SKM-1 (cell line): ENCODE measurements at regions not wholly inside any gene's neighbourhood (a gene's known extent, or its start where the extent isn't known, plus 50 kb on each side); places are given as distances from the start of the nearest gene placed in this dataset.

Source experiments
- DNase-seq: peaks from one replicate; lab custom pipeline; 2025; ENCODE audit not compliant: unreplicated experiment; lab: John Stamatoyannopoulos, UW

DNA sequence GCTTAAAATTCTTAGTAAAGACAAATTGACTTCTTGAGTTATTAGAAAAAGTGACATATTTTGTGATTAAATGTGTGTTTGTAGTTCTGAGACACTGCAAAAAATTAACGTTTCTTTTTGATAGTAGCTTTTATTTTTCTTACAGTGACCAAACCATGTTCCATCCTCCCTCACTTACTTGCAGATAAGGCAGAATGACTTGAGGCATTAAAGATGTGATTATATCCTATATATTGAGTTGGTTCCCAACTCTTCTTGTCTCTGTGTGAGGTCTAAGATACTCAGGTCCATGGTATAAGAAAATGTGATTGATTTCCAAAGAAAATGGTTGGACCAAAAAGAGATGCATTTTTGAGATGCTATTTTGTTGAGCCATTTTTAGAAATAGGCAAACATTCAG, 238.3 kb upstream of the NR2F2 start:
- DNase-seq: no peak

DNA sequence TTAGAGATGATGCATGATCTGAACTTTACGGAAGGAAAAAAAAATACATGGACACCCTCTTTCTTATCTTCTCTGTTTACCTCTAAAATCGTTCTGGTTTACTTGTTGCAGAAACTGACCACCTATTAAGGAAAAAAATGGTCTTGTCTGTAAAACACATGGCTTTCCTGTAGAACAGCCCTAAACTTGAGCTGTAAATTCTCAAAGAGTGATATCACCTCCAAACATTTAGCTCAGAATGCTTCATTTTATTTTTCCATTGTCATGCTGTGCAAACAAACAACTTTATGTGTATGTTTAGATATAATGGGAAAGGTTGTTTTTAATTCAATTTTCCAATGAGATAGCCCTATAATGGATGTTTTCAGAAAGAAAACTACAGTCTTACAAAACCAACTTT, 237.4 kb upstream of the NR2F2 start:
- DNase-seq: no peak

DNA sequence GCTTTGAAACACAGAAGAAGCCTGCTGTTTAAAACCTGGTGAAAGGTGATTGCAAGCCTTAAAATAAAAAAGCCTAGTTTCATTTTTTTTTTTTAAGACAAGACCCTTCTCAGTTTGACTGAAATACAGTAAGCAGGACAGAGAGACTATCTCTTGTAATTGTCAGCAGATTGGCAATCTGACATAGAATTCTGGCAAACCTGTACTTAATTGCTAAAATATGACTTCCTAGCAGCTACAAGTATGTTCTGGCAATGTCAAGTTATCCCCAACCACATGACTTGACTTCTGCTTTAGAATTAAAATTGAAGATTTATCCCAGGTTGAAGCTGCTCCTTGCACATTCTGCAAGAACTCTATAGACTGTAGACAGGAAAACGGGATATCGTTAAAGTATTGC, 232.8 kb upstream of the NR2F2 start:
- no peak for DNase-seq

DNA sequence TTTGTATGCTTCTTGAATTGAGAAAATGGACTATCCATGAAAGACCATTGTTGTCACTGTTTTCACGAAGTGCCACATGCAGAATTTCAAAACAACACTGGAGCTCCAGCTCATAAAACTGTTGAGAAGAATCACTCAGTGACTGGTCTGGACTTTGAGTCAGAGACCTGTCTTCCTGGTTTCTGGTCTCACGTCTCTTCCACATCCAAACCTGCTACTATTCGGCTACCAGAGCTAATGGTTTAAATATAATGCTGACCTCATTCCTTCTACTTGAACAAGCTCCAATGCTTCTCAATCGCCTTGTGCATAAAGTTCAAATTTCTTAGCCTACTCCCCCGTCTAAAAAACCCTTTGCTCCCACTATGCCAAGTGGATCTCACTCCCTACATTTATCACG, 227.9 kb upstream of the NR2F2 start:
- no peak for DNase-seq

DNA sequence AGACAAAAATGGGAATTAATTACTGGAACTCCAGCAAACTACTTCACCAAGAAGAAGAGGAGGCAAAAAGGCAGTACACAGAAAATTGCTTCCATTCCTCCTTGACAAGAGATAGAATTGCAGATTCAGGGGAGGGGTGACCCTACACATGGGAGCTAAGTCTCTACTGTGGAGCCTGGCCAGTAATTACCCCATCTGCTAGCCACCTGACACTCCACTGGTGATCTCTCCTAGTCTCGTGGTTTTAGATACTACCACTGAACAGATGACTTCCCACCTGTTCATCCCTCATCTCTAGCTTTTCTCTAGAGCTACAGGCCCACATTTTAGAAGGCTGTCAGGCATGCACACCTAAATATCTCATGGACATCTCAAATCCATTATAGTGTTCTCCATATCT, 224.3 kb upstream of the NR2F2 start:
- no peak for DNase-seq

DNA sequence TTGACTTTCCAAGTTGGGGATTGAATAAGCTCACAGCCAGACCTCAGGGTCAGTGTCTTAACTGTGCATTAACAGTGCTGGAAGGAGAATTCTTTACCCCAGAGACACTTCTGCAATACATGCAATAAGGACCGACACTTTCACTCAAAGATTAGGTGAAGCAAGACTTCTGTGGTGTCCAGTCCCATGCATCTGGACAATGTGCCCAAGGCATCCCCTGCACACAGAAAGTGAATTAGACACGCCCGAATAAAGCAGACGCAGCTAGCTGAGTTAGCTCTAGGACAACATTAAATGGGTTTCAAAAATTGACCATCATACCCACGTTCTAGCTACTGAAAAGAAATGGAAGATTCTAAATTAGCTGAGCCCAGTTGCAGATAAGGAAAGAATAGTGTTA, 223.9 kb upstream of the NR2F2 start:
- no peak for DNase-seq

DNA sequence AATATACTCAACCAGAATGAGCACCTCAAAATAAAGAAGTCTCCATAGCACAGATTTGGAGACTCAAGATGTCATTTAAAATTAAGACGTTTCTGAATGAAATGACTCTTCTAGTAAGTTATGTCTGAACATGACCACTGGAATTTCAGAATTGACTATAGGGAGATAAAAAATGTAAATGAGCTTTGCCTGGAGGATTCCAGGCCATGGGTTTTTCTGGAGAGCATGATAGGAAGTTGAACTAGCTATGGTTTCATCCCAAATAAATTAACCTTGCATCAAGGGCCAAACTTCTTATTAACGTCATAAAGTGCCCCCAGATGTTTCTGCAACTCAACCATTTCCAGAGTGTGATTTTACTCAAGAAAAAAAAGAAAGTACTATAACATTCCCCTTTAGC, 222.6 kb upstream of the NR2F2 start:
- DNase-seq: no peak

DNA sequence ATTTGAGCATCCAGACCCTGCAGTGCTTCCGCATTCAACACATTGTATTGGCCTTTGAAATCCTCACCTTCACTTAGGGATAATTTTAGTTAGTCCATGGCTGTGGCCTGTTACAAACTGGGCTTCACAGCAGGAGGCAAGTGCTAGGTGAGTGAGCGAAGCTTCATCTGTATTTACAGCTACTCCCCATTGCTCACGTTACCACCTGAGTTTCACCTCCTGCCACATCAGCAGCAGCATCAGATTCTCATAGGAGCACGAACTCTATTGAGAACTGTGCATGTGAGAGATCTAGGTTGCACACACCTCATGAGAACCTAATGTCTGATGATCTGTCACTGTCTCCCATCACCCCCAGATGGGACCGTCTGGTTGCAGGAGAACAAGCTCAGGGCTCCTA, 222.1 kb upstream of the NR2F2 start:
- DNase-seq: no peak

DNA sequence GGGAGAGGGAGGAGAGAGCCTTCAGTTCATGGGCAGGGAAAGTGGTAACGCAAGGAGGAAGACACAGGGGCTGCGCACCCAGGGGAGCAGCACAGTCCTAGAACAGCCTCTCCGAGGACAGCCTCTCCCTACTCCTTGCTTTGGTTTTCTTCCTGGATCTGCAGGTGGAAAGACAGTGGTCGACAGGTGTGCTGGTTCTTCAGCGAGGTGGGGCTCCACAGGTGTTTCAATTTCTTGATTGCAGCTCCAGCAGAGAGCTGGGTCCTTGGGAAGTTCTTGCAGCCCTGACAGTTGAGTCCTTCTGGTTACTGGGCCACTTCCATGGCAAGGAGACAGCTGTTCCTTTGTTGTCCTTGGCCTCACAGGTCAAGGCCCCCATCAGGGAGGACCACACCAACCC, 220.7 kb upstream of the NR2F2 start:
- DNase-seq: no peak

DNA sequence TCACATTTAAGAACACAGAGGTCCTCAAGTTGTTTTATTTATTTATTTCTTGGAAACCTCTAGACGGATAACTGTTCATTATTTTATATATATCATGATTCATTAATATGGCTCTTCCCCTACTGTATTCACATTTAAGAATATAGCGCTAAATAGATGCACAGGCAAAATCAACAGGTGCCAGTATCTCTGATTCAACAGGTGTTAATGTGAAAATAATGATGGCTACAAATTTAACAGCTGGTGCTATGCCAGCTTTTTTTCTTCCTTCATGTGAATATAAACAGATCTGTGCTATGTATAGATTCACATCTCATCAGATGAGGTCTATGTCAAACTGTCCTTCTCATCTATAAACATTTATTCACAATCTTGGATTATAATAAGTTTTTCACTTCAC, 218.5 kb upstream of the NR2F2 start:
- no peak for DNase-seq

DNA sequence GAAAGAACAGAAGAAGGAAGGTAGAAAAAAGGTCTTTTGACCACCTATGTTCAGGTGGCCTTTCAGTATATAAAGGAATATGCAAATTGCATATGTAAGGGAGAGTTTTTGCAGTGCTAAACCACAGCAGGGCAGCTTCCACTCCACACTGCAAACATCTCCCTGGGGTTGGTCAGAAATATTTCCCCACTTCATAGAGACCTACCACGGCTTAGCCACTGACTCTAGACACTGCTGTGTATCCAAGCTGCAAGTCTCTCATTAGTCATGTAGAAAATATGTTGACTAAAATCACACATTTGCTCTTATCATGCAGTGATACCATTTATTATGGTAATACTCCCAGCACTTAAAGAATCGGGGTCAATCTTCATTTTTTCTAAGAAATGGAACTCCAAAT, 214.9 kb upstream of the NR2F2 start:
- no peak for DNase-seq

DNA sequence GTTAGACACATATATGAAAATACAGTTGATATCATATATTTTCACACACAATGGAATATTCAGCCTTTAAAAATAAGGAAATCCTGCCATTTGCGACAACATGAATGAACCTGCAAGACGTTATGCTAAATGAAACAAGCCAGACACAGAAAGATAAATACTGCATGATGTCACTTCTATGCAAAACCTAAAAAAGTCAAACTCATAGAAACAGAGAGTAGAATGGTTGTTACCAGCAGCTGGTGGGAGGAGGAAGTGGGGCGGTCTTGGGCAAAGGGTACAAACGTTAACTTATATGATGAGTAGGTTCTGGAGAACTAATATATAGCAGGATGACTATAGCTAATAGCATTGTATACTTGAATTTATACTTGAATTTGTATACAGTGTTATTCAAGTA, 213.2 kb upstream of the NR2F2 start:
- no peak for DNase-seq

DNA sequence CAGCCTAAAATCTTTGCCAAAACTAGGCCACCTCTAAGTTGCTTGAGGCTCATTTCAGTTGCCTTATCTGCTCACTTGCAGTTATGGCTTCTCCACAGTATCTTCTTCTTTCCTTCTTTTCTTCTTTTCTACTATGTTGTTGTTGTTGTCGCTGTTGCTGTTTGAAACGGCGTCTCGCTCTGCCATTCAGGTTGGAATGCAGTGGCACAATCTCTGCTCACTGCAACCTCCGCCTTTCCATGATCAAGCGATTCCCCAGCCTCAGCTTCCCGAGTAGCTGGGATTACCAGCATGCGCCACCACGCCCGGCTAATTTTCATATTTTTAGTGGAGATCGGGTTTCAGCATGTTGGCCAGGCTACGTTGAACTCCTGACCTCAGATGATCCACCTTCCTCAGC, 210.8 kb upstream of the NR2F2 start:
- no peak for DNase-seq

DNA sequence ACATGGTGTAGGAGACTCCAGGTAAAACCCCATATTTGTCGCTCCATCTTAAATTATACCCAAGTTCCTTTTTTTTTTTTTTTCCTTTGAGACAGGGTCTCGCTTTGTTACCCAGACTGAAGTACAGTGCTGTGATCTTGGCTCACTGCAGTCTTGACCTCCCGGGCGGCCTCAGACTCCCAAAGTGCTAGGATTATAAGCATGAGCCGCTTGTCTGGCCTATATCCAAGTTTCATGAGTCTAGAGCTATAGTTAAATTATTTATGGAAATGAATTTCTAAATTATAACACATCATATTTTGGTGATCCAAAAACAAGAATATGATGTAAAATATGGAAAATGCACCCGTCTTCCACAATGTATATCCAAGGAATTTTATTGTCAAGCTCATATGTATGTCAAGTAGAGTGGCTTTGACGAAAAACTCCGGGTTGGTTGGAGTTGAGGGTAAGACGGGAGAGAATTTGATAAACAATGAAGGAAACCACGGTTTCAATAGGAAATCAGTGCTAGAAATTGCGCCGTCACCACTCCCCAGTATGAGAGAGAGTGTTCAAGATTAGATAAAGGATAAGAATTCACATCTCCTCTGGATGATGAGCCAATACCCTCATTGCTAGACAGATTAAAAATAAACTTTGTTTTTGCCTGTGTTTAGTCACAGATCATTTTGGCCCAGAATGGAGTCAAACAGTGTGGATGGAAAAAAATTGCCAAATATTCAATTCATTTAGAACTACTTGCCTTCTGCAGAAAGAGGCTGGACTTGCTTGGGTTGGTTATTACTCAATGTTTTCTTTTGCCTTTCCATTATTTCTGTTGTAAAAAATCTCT, 209.2 kb upstream of the NR2F2 start:
- no peak for DNase-seq

DNA sequence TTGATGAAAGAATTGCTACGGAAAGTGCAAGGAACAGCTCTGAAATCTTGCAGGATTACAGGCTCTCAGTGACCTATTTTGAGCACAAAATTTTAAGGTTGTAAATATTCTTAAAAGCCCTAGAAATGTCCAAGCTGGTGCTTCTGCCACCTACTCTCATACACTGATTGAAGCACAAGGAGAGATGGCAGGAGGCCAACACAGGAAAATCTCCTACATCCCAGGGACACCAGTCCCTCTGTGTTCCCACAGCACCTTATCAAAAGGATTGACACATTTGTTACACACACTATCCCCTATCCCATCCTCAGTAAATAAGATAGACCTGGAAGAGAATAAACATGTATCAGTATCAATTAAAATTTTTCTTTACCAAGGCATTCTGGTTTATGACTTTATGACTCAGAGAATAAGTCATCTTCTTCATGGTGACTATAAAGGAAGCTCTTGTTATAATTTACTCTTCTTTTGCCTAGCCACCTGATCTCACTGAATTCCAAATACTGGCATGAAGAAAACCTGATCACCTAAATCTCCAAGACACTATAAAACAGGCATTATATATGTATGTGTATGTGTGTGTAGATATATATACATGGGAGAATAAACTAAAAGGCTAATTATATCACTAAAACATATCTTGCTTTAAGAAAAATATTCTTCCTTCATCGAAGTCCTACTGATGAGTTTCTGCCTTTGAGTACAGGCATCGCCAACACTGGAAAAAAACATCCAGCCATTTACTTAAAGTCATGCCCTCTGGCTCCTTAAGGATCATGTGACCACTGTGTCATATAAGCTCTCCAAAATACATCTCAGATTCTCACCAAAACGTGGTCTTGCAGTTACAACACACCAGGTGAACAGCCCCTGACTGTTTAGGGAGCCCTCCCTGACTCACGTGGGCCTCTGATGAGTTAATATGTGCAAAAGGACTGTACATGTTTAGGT, 208.1 kb upstream of the NR2F2 start:
- DNase-seq: no peak

DNA sequence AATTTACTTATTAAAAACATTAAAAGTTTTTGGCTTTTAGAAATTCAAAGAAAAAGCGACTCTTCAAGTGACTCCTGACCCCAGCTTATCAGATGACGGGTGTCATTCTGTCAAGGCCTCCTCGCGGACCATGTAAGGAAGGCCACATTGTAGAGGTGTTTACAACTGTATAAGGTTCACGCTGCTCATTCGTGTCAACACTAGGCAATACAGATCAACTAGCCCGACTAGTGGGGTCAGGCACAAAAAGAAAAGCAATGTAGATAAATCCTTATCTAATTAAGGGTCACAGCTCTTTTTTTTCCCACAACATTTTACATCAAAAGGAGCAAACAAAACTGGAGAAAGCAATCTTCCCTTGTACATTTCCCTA, 207.5 kb upstream of the NR2F2 start:
- no peak for DNase-seq

DNA sequence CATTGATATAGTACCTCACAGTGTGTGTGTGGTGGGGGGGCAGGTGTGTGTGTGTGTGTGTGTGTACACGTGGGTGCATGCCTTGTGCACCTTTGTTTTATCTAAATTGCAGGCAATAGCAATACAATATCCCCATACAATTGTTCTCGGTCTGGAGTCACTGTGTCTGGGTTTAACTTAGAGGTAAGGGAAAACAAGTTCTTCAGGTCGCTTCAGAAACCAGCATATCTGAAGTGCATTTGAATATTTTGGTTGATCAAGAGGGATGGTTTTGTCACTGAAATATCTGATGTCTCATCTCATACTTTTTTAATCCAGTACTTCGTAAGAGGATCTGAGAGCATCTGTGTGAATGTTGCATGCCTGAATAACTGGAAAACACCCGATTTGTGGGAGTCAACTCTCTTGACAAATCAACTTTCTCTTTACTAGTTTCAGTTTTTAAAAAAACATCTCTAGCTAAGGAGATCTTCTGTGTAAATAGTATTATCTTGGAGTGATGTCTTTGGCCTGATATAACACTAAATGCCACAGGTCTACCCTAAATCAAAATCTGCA, 206.8 kb upstream of the NR2F2 start:
- no peak for DNase-seq

DNA sequence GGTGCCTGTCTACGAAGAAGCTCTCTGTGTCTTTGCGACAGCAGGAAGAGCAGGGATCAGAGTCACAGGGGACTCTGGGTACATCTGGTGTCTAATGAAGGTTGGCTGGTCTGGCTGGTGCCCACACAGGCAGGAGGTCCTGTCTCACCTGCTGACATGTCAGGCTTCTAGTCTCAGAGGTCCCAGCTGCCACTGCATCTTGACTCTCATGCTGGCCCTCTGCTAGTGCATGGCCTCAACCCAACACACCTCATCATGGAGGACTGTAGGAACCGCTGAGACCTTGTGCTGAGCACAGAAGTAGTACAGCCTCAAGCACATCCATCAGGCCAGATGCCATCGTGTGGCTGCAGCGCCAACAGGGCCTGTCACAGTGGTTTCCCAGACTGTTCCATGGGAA, 206.1 kb upstream of the NR2F2 start:
- DNase-seq: no peak

DNA sequence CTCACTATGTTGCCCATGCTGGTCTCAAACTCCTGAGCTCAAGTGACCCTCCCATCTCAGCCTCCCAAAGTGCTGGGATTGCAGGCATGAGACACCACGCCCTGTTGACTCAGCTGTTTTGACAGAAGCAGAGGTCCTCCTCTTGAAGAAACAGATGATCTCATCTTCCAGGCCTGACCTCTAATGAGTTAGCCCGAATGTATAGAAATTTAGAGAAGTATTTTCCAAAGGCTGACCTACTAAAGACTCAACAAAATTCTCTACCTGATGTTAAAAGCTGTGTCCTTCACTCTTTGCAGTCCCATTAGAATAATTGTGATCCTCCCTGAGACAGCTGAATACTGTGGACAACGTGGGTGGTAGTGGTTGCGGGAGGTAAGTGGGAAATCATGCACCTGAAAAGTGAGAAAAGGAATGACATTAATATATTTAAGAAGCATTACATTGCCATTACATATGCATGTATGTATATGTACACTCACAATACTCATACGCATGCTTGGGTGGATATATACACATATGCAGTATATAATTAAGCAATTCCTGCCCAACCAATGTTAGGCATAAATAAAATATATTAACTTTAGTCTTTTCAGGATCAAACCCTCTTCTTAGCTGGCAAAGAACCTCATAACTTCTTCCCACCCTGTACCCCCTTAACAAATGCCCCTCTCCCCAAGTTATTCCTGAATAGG, 204.6 kb upstream of the NR2F2 start:
- no peak for DNase-seq

DNA sequence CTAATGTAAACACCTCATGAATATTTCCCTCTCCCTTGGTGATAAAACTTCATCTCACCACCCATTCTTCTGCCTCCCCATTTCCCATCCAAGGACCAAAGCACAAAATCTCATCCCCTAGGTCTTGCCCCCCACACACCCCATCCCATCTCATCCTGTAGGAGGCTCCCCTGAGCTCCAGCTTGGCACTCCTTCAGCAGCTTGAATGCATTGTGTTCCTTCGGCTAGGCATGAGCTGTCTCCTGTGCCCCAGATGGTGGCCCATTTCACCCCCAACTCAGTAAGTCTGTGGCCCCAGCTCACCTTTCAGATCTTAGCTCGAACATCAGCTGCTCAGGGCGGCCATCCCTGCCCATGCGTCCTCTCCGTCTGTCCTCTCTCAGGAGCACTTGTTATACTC, 203.6 kb upstream of the NR2F2 start:
- no peak for DNase-seq

DNA sequence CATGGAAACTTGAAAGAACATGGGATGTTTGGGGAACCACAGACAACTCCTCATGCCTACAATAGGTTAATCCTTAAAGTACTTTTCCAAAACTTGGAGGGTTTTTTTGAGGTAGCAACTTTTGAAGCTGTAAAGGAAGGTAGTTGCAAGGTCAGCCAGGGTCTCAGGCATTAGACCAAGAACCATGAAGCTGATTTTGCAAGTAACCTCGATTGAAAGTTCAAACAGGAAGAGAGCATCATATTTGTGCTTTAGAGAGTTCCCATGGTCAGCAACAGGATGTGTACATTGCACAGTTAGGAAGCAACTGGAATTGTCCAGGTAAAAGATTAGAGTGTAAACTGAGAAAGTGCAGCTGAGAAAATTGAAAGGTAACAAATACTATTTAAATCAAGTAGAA, 199.8 kb upstream of the NR2F2 start:
- DNase-seq: no peak
